SK-N-SH treated with all-trans-retinoic acid at 6 μM for 48 hours (cell line): ENCODE measurements at regions not wholly inside any gene's neighbourhood (a gene's known extent, or its start where the extent isn't known, plus 50 kb on each side); places are given as distances from the start of the nearest gene placed in this dataset.

Experiments used
- ATAC-seq: fragments of 200-7000 bp; cut with Tn5 transposase; 3 replicates; pipeline ENCODE4 v1.9.1; 2020; ENCODE audit warnings: mild to moderate bottlenecking, moderate library complexity
- ARNTL ChIP-seq: fragments of 450-650 bp; formaldehyde crosslinking; IDR thresholded peaks from 2 replicates; pipeline ENCODE4 v1.5.0; 2020; ENCODE audit warnings: low read depth, mild to moderate bottlenecking, moderate library complexity, borderline replicate concordance
- BACH2 ChIP-seq: fragments of 250-450 bp; sonication (Bioruptor Pico); IDR thresholded peaks from 2 replicates; pipeline ENCODE4 v1.9.0; 2021; ENCODE audit warnings: mild to moderate bottlenecking, borderline replicate concordance
- CREB5 ChIP-seq: fragments of 250-450 bp; sonication (Bioruptor Pico); IDR thresholded peaks from 2 replicates; pipeline ENCODE4 v1.5.1; 2020; ENCODE audit warnings: low read depth, mild to moderate bottlenecking, moderate library complexity
- CSDC2 ChIP-seq: fragments of 250-450 bp; sonication (Bioruptor Pico); IDR thresholded peaks from 2 replicates; pipeline ENCODE4 v1.5.0; 2020; ENCODE audit warnings: mild to moderate bottlenecking, moderate library complexity
- CSRNP3 ChIP-seq: fragments of 250-450 bp; sonication (Bioruptor Pico); IDR thresholded peaks from 2 replicates; pipeline ENCODE4 v1.5.1; 2021; ENCODE audit warnings: mild to moderate bottlenecking, moderate library complexity
- ESRRG ChIP-seq: fragments of 250-450 bp; sonication (Bioruptor Pico); IDR thresholded peaks from 2 replicates; pipeline ENCODE4 v1.6.1; 2021; ENCODE audit warnings: mild to moderate bottlenecking
- GLIS3 ChIP-seq: fragments of 250-450 bp; sonication (Bioruptor Pico); IDR thresholded peaks from 2 replicates; pipeline ENCODE4 v1.5.0; 2020; ENCODE audit warnings: mild to moderate bottlenecking, moderate library complexity
- ISL1 ChIP-seq: fragments of 250-450 bp; sonication (Bioruptor Pico); IDR thresholded peaks from 2 replicates; pipeline ENCODE4 v2.1.2; 2022; ENCODE audit warnings: mild to moderate bottlenecking, moderate library complexity
- OSR1 ChIP-seq: fragments of 250-450 bp; sonication (Bioruptor Pico); IDR thresholded peaks from 2 replicates; pipeline ENCODE4 v1.8.0; 2022; ENCODE audit warnings: moderate library complexity, mild to moderate bottlenecking, inconsistent platforms
- PATZ1 ChIP-seq: fragments of 250-450 bp; sonication (Bioruptor Pico); IDR thresholded peaks from 2 replicates; pipeline ENCODE4 v1.8.0; 2020; ENCODE audit warnings: mild to moderate bottlenecking, moderate library complexity, borderline replicate concordance
- POU6F1 ChIP-seq: fragments of 250-450 bp; sonication (Bioruptor Pico); IDR thresholded peaks from 2 replicates; pipeline ENCODE4 v1.8.0; 2021; ENCODE audit warnings: low read depth, mild to moderate bottlenecking, moderate library complexity, borderline replicate concordance
- PPARA ChIP-seq: fragments of 250-450 bp; sonication (Bioruptor Pico); IDR thresholded peaks from 2 replicates; pipeline ENCODE4 v1.5.0; 2020; ENCODE audit warnings: mild to moderate bottlenecking, borderline replicate concordance
- RARB ChIP-seq: fragments of 250-450 bp; sonication (Bioruptor Pico); IDR thresholded peaks from 2 replicates; pipeline ENCODE4 v1.8.0; 2021; ENCODE audit warnings: mild to moderate bottlenecking, moderate library complexity
- SNAI2 ChIP-seq: fragments of 250-450 bp; sonication (Bioruptor Pico); IDR thresholded peaks from 2 replicates; pipeline ENCODE4 v1.5.0; 2020; ENCODE audit warnings: mild to moderate bottlenecking, moderate library complexity
- TCF4 ChIP-seq: fragments of 250-450 bp; sonication (Bioruptor Pico); IDR thresholded peaks from 2 replicates; pipeline ENCODE4 v1.8.0; 2021; ENCODE audit warnings: mild to moderate bottlenecking, moderate library complexity, borderline replicate concordance
- TOX ChIP-seq: fragments of 250-450 bp; sonication (Bioruptor Pico); IDR thresholded peaks from 2 replicates; pipeline ENCODE4 v1.8.0; 2021; ENCODE audit warnings: mild to moderate bottlenecking, moderate library complexity, borderline replicate concordance
- TSHZ2 ChIP-seq: fragments of 250-450 bp; sonication (Bioruptor Pico); IDR thresholded peaks from 2 replicates; pipeline ENCODE4 v1.5.0; 2020; ENCODE audit warnings: mild to moderate bottlenecking, moderate library complexity
- ZFP3 ChIP-seq: fragments of 250-450 bp; sonication (Bioruptor Pico); IDR thresholded peaks from 2 replicates; pipeline ENCODE4 v1.5.0; 2020; ENCODE audit warnings: mild to moderate bottlenecking, moderate library complexity
- ZFP30 ChIP-seq: fragments of 450-650 bp; formaldehyde crosslinking; IDR thresholded peaks from 2 replicates; pipeline ENCODE4 v1.5.0; 2022; ENCODE audit warnings: mild to moderate bottlenecking, moderate library complexity
- ZNF565 ChIP-seq: fragments of 450-650 bp; formaldehyde crosslinking; conservative IDR thresholded peaks from 2 replicates; pipeline ENCODE4 v1.5.0; 2020; ENCODE audit warnings: low read depth, mild to moderate bottlenecking, moderate library complexity
- ZNF70 ChIP-seq: fragments of 450-650 bp; formaldehyde crosslinking; IDR thresholded peaks from 2 replicates; pipeline ENCODE4 v1.5.0; 2020; ENCODE audit warnings: mild to moderate bottlenecking, moderate library complexity
- ZNF8 ChIP-seq: fragments of 450-650 bp; formaldehyde crosslinking; IDR thresholded peaks from 2 replicates; pipeline ENCODE4 v1.5.0; 2020; ENCODE audit warnings: mild to moderate bottlenecking, moderate library complexity

GRCh38 chr3:57003676-57004075 lies 56.8 kb upstream of the SPATA12 start (continued):
- TF ChIP-seq CREB5 (CRISPR knock-in tag) (no peak), ZFP30 (no peak), ISL1 (no peak), ZNF565 (CRISPR knock-in tag) (no peak), ZNF70 (CRISPR knock-in tag) (no peak), SNAI2 (CRISPR knock-in tag) (no peak), OSR1 (CRISPR knock-in tag) (no peak), ARNTL (CRISPR knock-in tag) (no peak), ZFP3 (CRISPR knock-in tag) (no peak), BACH2 (no peak), GLIS3 (no peak)

GRCh38 chr3:57001356-57001755 lies 59.1 kb upstream of the SPATA12 start:
- no peak for TF ChIP-seq SNAI2 (CRISPR knock-in tag)
- no peak for TF ChIP-seq RARB (CRISPR knock-in tag)
- TF ChIP-seq CSRNP3: no peak
- TF ChIP-seq ISL1: no peak
- TF ChIP-seq POU6F1 (CRISPR knock-in tag): no peak
- no peak for TF ChIP-seq ZFP3 (CRISPR knock-in tag)
- no peak for TF ChIP-seq ZNF565 (CRISPR knock-in tag)
- TF ChIP-seq CSDC2: no peak
- no peak for TF ChIP-seq ARNTL (CRISPR knock-in tag)
- TF ChIP-seq PATZ1 (CRISPR knock-in tag): no peak
- no peak for TF ChIP-seq ZFP30
- TF ChIP-seq TCF4 (CRISPR knock-in tag): no peak
- no peak for TF ChIP-seq PPARA (CRISPR knock-in tag)
- no peak for TF ChIP-seq ESRRG (CRISPR knock-in tag)
- TF ChIP-seq TSHZ2: no peak
- TF ChIP-seq OSR1 (CRISPR knock-in tag): no peak
- no peak for TF ChIP-seq ZNF8
- TF ChIP-seq CREB5 (CRISPR knock-in tag): no peak
- no peak for TF ChIP-seq TOX (CRISPR knock-in tag)
- no peak for ATAC-seq
